GM12873 (cell line): ENCODE measurements at regions not wholly inside any gene's neighbourhood (a gene's known extent, or its start where the extent isn't known, plus 50 kb on each side); places are given as distances from the start of the nearest gene placed in this dataset.

Experiments
- CTCF ChIP-seq: IDR thresholded peaks from 2 replicates; pipeline ENCODE4 v1.5.1; 2012; ENCODE audit warnings: low read depth, mild to moderate bottlenecking, moderate library complexity, low read length, control low read depth; ENCODE audit not compliant: insufficient read depth; ENCODE audit errors: missing control alignments

- TF ChIP-seq CTCF, result no peak
Observed at GRCh38 chr5:88934439-88934838, 51.5 kb upstream of the MEF2C start.
